Suprapubic skin (tissue), 3 donors: ENCODE measurements at regions not wholly inside any gene's neighbourhood (a gene's known extent, or its start where the extent isn't known, plus 50 kb on each side); places are given as distances from the start of the nearest gene placed in this dataset.

Experiments
- POLR2AphosphoS5 ChIP-seq, 3 donors: sonication (generic); formaldehyde crosslinking; IDR thresholded peaks; one replicate each; pipeline ENCODE4 v1.6.1; 2017; ENCODE audit warnings: antibody characterized with exemption in 3 of 3
- TF ChIP-seq, protein P1 (sequence below), 2 donors: fragments of 200-600 bp in 1 of 2; fragments of 450-650 bp in 1 of 2; sonication (generic) in 1 of 2; IDR thresholded peaks; one replicate each; pipeline ENCODE4 v1.5.1; 2016 to 2019; ENCODE audit warnings: antibody characterized with exemption in 2 of 2, mild to moderate bottlenecking in 1 of 2, moderate library complexity in 1 of 2

- TF ChIP-seq POLR2AphosphoS5 (IDR thresholded peaks at IDR 0.05): no peak
- TF ChIP-seq, protein P1, sequence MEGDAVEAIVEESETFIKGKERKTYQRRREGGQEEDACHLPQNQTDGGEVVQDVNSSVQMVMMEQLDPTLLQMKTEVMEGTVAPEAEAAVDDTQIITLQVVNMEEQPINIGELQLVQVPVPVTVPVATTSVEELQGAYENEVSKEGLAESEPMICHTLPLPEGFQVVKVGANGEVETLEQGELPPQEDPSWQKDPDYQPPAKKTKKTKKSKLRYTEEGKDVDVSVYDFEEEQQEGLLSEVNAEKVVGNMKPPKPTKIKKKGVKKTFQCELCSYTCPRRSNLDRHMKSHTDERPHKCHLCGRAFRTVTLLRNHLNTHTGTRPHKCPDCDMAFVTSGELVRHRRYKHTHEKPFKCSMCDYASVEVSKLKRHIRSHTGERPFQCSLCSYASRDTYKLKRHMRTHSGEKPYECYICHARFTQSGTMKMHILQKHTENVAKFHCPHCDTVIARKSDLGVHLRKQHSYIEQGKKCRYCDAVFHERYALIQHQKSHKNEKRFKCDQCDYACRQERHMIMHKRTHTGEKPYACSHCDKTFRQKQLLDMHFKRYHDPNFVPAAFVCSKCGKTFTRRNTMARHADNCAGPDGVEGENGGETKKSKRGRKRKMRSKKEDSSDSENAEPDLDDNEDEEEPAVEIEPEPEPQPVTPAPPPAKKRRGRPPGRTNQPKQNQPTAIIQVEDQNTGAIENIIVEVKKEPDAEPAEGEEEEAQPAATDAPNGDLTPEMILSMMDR (IDR thresholded peaks at IDR 0.05): no peak
Measured at GRCh38 chr7:117944886-117945285, 71.6 kb upstream of the CTTNBP2 start.
